HEK293 (cell line): ENCODE measurements at regions not wholly inside any gene's neighbourhood (a gene's known extent, or its start where the extent isn't known, plus 50 kb on each side); places are given as distances from the start of the nearest gene placed in this dataset.

Experiments
- TCF7L2 ChIP-seq: IDR thresholded peaks from 2 replicates; pipeline ENCODE4 v1.6.1; 2011; ENCODE audit warnings: low read depth, mild to moderate bottlenecking, inconsistent platforms, low read length, moderate library complexity, borderline replicate concordance
- ZNF274 ChIP-seq, 2 experiments: fragments of 200-500 bp in 1 of 2; fragments of 450-650 bp in 1 of 2; sonication (Bioruptor generic) in 1 of 2; formaldehyde crosslinking in 1 of 2; IDR thresholded peaks; 2 replicates each; pipeline versions ENCODE4 v1.5.1 to v1.6.1; 2014 to 2016; ENCODE audit warnings: borderline replicate concordance in 1 of 2, inconsistent platforms in 1 of 2, low read length in 1 of 2, missing biosample characterization in 1 of 2, missing genetic modification characterization in 1 of 2
- ZNF302 ChIP-seq: fragments of 450-650 bp; formaldehyde crosslinking; IDR thresholded peaks from 2 replicates; pipeline ENCODE4 v1.5.1; 2016; ENCODE audit warnings: missing biosample characterization, missing genetic modification characterization, low read depth
- ZNF433 ChIP-seq: fragments of 450-650 bp; formaldehyde crosslinking; IDR thresholded peaks from 2 replicates; pipeline ENCODE4 v1.5.1; 2016; ENCODE audit warnings: missing biosample characterization, missing genetic modification characterization, low read depth
- TF ChIP-seq, protein P1 (sequence below): fragments of 450-650 bp; formaldehyde crosslinking; IDR thresholded peaks from 2 replicates; pipeline ENCODE4 v1.5.1; 2016; ENCODE audit warnings: missing biosample characterization, missing genetic modification characterization
- TF ChIP-seq, protein P2 (sequence below): fragments of 450-650 bp; formaldehyde crosslinking; IDR thresholded peaks from 2 replicates; pipeline ENCODE4 v1.5.1; 2016; ENCODE audit warnings: missing biosample characterization, missing genetic modification characterization

DNA sequence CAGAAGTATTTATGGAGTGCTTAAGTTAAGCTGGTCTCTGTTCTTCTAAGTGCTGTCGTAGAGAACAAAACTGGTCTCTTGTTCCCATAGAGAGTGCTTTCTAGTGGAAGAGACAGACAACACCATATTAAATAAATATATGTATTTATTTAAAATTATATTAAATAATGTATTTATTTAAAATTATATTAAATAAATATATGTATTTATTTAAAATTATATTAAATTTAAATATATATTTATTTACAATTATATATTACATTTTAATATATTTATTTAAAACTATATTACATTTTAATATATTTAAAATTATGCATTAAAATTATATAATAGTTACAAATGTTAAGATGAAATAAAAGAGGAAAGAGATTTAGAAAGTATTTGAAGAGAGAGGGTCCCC lies 175.5 kb upstream of the OLFM3 start:
- TF ChIP-seq, protein P1, sequence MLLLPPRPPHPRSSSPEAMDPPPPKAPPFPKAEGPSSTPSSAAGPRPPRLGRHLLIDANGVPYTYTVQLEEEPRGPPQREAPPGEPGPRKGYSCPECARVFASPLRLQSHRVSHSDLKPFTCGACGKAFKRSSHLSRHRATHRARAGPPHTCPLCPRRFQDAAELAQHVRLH (tag by site-specific recombination): no peak
- TF ChIP-seq ZNF274 (IDR thresholded peaks at IDR 0.05; ENCODE audit: low read length) (no peak), ZNF274 (tag by site-specific recombination; IDR thresholded peaks at IDR 0.05; ENCODE audit: borderline replicate concordance) (no peak), TCF7L2 (no peak), ZNF433 (no peak), ZNF302 (tag by site-specific recombination) (no peak)
- TF ChIP-seq, protein P2, sequence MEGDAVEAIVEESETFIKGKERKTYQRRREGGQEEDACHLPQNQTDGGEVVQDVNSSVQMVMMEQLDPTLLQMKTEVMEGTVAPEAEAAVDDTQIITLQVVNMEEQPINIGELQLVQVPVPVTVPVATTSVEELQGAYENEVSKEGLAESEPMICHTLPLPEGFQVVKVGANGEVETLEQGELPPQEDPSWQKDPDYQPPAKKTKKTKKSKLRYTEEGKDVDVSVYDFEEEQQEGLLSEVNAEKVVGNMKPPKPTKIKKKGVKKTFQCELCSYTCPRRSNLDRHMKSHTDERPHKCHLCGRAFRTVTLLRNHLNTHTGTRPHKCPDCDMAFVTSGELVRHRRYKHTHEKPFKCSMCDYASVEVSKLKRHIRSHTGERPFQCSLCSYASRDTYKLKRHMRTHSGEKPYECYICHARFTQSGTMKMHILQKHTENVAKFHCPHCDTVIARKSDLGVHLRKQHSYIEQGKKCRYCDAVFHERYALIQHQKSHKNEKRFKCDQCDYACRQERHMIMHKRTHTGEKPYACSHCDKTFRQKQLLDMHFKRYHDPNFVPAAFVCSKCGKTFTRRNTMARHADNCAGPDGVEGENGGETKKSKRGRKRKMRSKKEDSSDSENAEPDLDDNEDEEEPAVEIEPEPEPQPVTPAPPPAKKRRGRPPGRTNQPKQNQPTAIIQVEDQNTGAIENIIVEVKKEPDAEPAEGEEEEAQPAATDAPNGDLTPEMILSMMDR (tag by site-specific recombination): no peak
